ENCODE measurements at regions not wholly inside any gene's neighbourhood (a gene's known extent, or its start where the extent isn't known, plus 50 kb on each side); places are given as distances from the start of the nearest gene placed in this dataset.
"Not testable (repeated sequence)": the region's sequence is repeated elsewhere in the genome, so short reads cannot be mapped to it uniquely, and the experiment has no call there.

- H3K27ac Mint-ChIP-seq, H3K4me3 Mint-ChIP-seq, H3K9me3 Mint-ChIP-seq, H3K27me3 Mint-ChIP-seq, H3K36me3 Mint-ChIP-seq, H3K4me1 Mint-ChIP-seq: not testable (repeated sequence)
Observed at GRCh38 chr16:18263046-18263445, 73.5 kb downstream of the NPIPA8 start.

- not testable (repeated sequence) for H3K9me3 Mint-ChIP-seq, H3K36me3 Mint-ChIP-seq, H3K27me3 Mint-ChIP-seq, H3K27ac Mint-ChIP-seq, H3K4me1 Mint-ChIP-seq, H3K4me3 Mint-ChIP-seq
Observed at GRCh38 chr16:18261848-18262247, 74.7 kb downstream of the NPIPA8 start.

- H3K27ac Mint-ChIP-seq, H3K4me3 Mint-ChIP-seq, H3K9me3 Mint-ChIP-seq, H3K27me3 Mint-ChIP-seq, H3K4me1 Mint-ChIP-seq, H3K36me3 Mint-ChIP-seq: not testable (repeated sequence)
Observed at GRCh38 chr16:18259496-18260176, 76.9 kb downstream of the NPIPA8 start.

- not testable (repeated sequence) for H3K36me3 Mint-ChIP-seq, H3K27me3 Mint-ChIP-seq, H3K4me1 Mint-ChIP-seq, H3K27ac Mint-ChIP-seq, H3K4me3 Mint-ChIP-seq, H3K9me3 Mint-ChIP-seq
Observed at GRCh38 chr16:18252943-18253342, 83.6 kb downstream of the NPIPA8 start.

GRCh38 chr16:18230505-18230904 is 106.0 kb downstream of the NPIPA8 start:
- H3K27me3 Mint-ChIP-seq, H3K27ac Mint-ChIP-seq, H3K9me3 Mint-ChIP-seq, H3K4me1 Mint-ChIP-seq, H3K4me3 Mint-ChIP-seq, H3K36me3 Mint-ChIP-seq: not testable (repeated sequence)

- H3K27me3 Mint-ChIP-seq, H3K4me1 Mint-ChIP-seq, H3K36me3 Mint-ChIP-seq, H3K9me3 Mint-ChIP-seq, H3K27ac Mint-ChIP-seq, H3K4me3 Mint-ChIP-seq: not testable (repeated sequence)
Observed at GRCh38 chr16:18222054-18223009, 114.2 kb downstream of the NPIPA8 start.

- not testable (repeated sequence) for H3K4me1 Mint-ChIP-seq, H3K9me3 Mint-ChIP-seq, H3K27ac Mint-ChIP-seq, H3K36me3 Mint-ChIP-seq, H3K4me3 Mint-ChIP-seq, H3K27me3 Mint-ChIP-seq
Observed at GRCh38 chr16:18217741-18218140, 118.8 kb downstream of the NPIPA8 start.

- H3K27me3 Mint-ChIP-seq, H3K4me1 Mint-ChIP-seq, H3K9me3 Mint-ChIP-seq, H3K27ac Mint-ChIP-seq, H3K36me3 Mint-ChIP-seq, H3K4me3 Mint-ChIP-seq: not testable (repeated sequence)
Observed at GRCh38 chr16:18216814-18217213, 119.7 kb downstream of the NPIPA8 start.

GRCh38 chr16:18213810-18214209 is 122.7 kb downstream of the NPIPA8 start:
- not testable (repeated sequence) for H3K9me3 Mint-ChIP-seq, H3K4me1 Mint-ChIP-seq, H3K4me3 Mint-ChIP-seq, H3K36me3 Mint-ChIP-seq, H3K27me3 Mint-ChIP-seq, H3K27ac Mint-ChIP-seq

- not testable (repeated sequence) for H3K9me3 Mint-ChIP-seq, H3K27me3 Mint-ChIP-seq, H3K4me3 Mint-ChIP-seq, H3K4me1 Mint-ChIP-seq, H3K36me3 Mint-ChIP-seq, H3K27ac Mint-ChIP-seq
Observed at GRCh38 chr16:18211505-18211904, 125.0 kb downstream of the NPIPA8 start.

GRCh38 chr16:18204786-18205185 is 131.8 kb downstream of the NPIPA8 start:
- H3K4me3 Mint-ChIP-seq, H3K36me3 Mint-ChIP-seq: not testable (repeated sequence)

GRCh38 chr16:18204309-18204708 is 132.2 kb downstream of the NPIPA8 start:
- not testable (repeated sequence) for H3K4me1 Mint-ChIP-seq, H3K27ac Mint-ChIP-seq, H3K36me3 Mint-ChIP-seq, H3K9me3 Mint-ChIP-seq, H3K27me3 Mint-ChIP-seq, H3K4me3 Mint-ChIP-seq

More at GRCh38 chr16:18204786-18205185, 131.8 kb downstream of the NPIPA8 start:
- not testable (repeated sequence) for H3K27ac Mint-ChIP-seq, H3K4me1 Mint-ChIP-seq, H3K27me3 Mint-ChIP-seq, H3K9me3 Mint-ChIP-seq

- not testable (repeated sequence) for H3K27ac Mint-ChIP-seq
Observed at GRCh38 chr16:18201511-18201910, 135.0 kb downstream of the NPIPA8 start.

GRCh38 chr16:18192389-18192788 is 144.1 kb downstream of the NPIPA8 start:
- H3K36me3 Mint-ChIP-seq, H3K4me3 Mint-ChIP-seq, H3K9me3 Mint-ChIP-seq, H3K4me1 Mint-ChIP-seq, H3K27me3 Mint-ChIP-seq, H3K27ac Mint-ChIP-seq: not testable (repeated sequence)

More at GRCh38 chr16:18201511-18201910, 135.0 kb downstream of the NPIPA8 start:
- not testable (repeated sequence) for H3K4me3 Mint-ChIP-seq, H3K9me3 Mint-ChIP-seq, H3K36me3 Mint-ChIP-seq, H3K27me3 Mint-ChIP-seq, H3K4me1 Mint-ChIP-seq

- not testable (repeated sequence) for H3K4me3 Mint-ChIP-seq, H3K4me1 Mint-ChIP-seq, H3K27me3 Mint-ChIP-seq, H3K27ac Mint-ChIP-seq, H3K9me3 Mint-ChIP-seq, H3K36me3 Mint-ChIP-seq
Observed at GRCh38 chr16:18190179-18190578, 146.4 kb downstream of the NPIPA8 start.

GRCh38 chr16:18184755-18185154 is 151.8 kb downstream of the NPIPA8 start:
- not testable (repeated sequence) for H3K27me3 Mint-ChIP-seq, H3K4me3 Mint-ChIP-seq, H3K9me3 Mint-ChIP-seq, H3K27ac Mint-ChIP-seq, H3K36me3 Mint-ChIP-seq, H3K4me1 Mint-ChIP-seq

Measured in IgD-negative memory B cell (primary cell).